Activated CD8-positive, alpha-beta memory T cell treated with anti-CD3 and anti-CD28 coated beads for 1 hour (primary cell): ENCODE measurements at regions not wholly inside any gene's neighbourhood (a gene's known extent, or its start where the extent isn't known, plus 50 kb on each side); places are given as distances from the start of the nearest gene placed in this dataset.
"Not testable (repeated sequence)": the region's sequence is repeated elsewhere in the genome, so short reads cannot be mapped to it uniquely, and the experiment has no call there.

ENCODE experiments used
- DNase-seq, 2 donors: peaks; one replicate each; pipeline ENCODE4 v3.0.0-alpha.2; 2020; ENCODE audit warnings: low read depth in 1 of 2; ENCODE audit errors: extremely low read depth in 1 of 2

DNA sequence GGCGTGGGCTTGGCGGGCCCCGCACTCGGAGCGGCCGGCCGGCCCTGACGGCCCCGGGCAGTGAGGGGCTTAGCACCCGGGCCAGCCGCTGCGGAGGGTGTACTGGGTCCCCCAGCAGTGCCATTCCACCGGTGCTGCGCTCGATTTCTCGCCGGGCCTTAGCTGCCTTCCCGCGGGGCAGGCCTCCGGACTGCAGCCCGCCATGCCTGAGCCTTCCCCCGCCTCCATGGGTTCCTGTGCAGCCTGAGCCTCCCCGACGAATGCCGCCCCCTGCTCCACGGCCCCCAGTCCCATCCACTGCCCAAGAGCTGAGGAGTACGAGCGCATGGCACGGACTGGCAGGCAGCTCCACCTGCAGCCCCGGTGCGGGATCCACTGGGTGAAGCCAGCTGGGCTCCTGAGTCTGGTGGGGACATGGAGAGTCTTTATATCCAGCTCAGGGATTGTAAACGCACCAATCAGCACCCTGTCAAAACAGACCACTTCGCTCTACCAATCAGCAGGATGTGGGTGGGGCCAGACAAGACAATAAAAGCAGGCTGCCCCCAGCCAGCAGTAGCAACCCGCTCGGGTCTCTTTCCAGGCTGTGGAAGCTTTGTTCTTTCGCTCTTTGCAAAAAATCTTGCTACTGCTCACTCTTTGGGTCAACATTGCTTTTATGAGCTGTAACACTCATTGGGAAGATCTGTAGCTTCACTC, 501.2 kb upstream of the DPH6 start:
- DNase-seq: not testable (repeated sequence)

DNA sequence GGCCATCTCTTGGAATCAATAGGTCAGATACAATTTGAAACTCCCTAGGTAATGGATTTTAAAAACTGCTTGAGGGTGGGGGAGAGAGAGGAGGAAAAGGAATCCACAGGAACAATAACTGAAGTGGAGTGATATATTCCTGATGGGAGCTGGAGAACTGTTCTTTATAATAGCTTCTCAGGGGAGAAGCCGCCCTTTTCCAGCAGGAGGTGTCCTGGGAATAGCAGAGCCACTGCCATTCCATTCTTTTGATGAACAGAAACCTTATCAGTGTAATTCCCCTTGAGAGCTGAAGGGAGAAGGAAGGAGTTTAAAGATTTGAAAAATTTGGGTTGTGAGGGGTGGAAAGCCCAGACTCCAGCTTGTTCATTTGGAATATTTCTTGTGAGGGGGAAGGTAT, 504.9 kb upstream of the DPH6 start:
- DNase-seq: no peak

DNA sequence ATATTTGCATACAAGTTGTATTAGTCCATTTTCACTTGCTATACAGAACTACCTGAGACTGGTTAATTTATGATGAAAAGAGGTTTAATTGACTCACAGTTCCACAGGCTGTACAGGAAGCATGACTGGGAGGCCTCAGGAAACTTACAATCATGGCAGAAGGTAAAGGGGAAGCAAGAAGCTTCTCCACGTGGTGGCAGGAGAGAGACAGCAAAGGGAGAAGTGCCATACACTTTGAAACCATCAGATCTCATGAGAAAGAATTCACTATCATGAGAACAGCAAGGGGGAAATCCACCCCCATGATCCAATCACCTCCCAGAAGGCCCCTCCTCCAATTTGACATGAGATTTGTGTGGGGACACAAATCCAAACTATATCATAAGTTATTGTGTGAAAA, 506.7 kb upstream of the DPH6 start:
- DNase-seq: not testable (repeated sequence)

DNA sequence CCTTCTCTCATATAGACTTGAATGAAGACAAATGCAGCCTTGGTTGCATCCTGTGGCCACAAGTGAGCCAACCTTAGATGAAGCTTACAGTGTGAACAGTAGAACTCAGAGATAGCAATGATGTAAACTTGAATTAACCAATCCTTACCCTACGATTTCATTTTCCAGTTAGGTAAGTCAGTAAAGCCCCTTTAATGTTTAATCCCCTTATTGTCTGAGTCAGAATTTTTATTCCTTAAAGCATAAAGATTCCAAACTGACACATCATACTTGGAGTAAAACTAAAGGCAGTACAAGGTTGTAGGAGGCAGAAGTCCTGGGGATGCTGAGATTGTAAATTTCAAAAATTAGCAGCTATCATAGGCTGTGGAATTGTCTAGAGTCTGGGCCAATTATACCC, 507.8 kb upstream of the DPH6 start:
- no peak for DNase-seq

DNA sequence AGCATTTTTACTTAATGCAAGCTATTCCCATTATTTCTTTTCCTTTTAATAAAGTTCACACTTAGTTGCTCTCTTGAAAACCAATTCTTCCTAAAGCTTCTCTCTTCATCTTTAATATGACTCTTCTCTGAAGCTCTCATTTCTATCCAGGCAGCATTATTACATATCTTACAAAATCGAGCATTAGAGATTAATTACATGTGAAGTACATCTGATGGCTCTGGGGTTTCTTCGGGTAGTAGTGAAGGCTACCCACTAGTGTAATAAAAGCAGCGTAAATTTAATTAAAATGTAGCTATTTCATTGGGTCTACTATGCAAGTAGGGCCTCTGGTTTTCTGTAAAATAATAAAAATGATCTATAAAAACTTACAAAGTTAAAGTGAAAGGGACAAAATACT, 513.6 kb upstream of the DPH6 start:
- DNase-seq: no peak

DNA sequence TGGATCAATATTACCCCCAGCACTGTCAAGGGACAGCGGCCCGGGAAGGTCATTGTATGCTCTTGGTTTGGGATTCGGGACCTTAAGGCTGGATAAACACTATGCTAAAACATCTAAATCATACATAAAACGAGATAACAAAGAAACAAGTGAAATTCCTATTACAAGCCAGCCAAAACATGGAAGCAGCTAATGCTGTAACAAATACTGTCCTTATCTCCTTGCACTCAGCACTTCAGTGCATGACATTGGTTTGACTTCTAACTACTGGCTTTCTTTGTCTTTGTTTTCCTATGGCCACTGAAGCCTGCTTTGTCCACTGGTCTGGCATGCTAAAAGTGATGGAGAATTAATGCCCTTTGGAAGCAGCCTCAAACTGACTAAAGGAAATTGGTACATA, 516.4 kb upstream of the DPH6 start:
- DNase-seq: no peak

- DNase-seq: no peak
Observed at GRCh38 chr15:36066757-36067156, 512.7 kb upstream of the CDIN1 start.

GRCh38 chr15:36067483-36068274, 511.7 kb upstream of the CDIN1 start:
- no peak for DNase-seq

DNA sequence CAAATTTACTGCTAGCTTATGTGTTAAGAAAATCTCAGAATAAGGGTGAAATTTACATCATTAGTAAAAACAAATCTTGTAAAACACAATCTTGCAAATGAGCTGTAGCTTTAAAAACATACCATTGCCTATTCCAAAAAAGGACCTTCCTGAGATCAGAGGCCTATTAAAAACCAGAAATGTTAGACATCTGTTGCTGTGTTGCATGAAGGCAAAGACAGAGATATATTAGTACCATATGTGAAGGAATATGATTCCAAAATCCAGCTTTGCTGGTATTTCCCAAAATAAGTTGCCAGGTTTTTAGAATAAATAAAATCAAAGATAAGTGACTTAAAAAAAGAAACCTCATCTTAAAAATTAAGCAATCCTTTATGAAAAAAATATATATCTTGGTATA, 504.1 kb upstream of the CDIN1 start:
- DNase-seq: no peak

DNA sequence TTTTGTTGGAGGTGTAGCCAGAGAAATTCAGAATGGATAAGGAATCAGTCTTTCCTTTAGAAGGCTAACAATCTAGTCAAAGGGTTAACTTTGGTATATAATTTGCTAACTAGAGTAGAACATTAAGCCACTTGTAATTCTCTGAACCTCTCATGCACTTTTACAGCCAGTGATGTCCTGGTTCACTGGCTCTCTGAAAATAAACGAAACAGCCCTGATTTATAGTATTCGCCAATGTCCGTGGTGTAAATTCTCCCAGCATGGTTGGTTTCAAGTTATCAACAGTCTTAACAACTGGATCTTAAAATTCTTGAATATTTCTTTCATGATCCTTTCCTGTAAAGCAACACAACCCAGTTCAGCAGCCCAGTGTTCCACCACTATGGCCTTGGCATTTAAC, 500.4 kb upstream of the CDIN1 start:
- DNase-seq: no peak

GRCh38 chr15:36080759-36081158, 498.7 kb upstream of the CDIN1 start:
- no peak for DNase-seq

GRCh38 chr15:36090286-36090946, 489.0 kb upstream of the CDIN1 start:
- DNase-seq: no peak

- DNase-seq: no peak
Observed at GRCh38 chr15:36106640-36107335, 472.6 kb upstream of the CDIN1 start.

DNA sequence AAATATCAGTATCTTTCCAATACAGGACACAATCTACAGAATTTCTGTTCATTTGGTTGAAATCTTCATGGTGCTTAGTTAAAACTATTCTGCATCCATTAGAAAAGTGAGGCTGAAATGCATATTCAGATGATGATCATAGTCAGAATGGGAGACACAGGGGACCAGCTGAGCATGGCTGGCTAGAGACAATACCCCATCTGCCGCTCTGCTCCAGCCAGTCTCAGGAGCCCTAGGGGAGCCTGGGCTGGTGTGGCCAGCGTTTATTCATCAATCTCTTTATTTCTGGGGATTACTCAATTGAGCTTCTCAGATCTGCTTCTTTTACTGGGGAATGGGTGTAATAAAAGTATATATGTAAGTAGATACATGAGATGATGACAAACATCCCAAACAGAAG, 470.9 kb upstream of the CDIN1 start:
- no peak for DNase-seq

GRCh38 chr15:36109943-36110658, 469.3 kb upstream of the CDIN1 start:
- no peak for DNase-seq

GRCh38 chr15:36110659-36110993, 468.8 kb upstream of the CDIN1 start:
- no peak for DNase-seq

- DNase-seq: no peak
Observed at GRCh38 chr15:36117296-36117787, 462.1 kb upstream of the CDIN1 start.

GRCh38 chr15:36126194-36126593, 453.2 kb upstream of the CDIN1 start:
- DNase-seq: no peak

DNA sequence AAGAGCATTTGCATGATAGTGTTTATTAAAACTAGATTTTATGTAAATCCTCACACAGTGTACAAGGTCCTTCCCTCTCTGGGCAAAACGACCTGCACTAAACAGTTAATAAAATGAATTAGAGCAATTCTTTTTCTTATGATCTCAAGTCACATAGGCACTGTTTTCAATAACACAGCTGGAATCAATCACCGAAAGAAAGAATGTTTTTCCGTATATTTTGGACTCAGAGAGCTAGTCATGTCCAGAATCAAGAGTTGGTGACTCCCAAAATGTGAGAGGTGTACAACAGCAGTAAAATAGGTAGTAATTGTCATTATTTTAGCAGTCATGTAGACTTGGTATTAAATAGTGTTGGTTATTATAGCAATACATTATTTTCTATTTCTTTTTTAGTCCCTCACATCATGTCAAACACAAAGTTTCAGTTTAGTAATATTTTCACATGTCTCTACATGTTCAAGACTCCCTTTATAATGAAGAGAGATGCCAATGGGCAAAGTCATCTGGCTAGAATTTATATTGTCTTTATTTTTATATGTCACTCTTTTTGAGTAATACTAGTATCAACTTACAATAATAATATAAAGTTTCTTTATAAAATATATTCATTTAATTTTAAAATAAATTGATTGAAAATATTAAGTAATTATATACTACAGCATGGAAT, 448.6 kb upstream of the CDIN1 start:
- DNase-seq: no peak

DNA sequence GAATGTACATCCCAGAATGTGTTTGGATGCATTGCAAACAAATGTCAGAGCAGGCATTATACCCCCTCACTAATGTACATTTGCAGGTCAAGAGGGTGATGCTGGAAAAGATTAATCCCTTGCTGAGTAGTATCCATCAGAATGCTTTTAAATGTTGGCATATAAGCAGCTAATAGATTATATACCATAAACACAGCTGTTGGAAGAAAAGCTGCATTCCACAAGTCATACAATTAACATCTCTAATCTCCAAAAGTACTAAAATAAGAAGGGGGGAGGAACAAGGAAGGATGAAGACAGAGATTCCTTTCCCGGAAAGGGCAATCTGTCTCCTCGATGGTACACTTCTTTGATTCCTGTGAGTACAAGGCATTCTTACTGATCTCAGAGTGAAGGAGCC, 445.7 kb upstream of the CDIN1 start:
- no peak for DNase-seq
